AG09309 (cell line): ENCODE measurements at regions not wholly inside any gene's neighbourhood (a gene's known extent, or its start where the extent isn't known, plus 50 kb on each side); places are given as distances from the start of the nearest gene placed in this dataset.

Experiments used
- DNase-seq: peaks from one replicate; pipeline ENCODE4 v3.0.0-alpha.2; 2010; ENCODE audit warnings: low read depth
- H3K4me3 ChIP-seq: 2 replicates; pipeline ENCODE4 v1.5.1; 2011; ENCODE audit warnings: mild to moderate bottlenecking, low read depth, low read length, moderate library complexity; ENCODE audit not compliant: control insufficient read depth
- CTCF ChIP-seq: IDR thresholded peaks from 2 replicates; pipeline ENCODE4 v1.5.1; 2011; ENCODE audit warnings: mild to moderate bottlenecking, low read depth, low read length, inconsistent platforms; ENCODE audit not compliant: insufficient read depth, control insufficient read depth; ENCODE audit errors: missing control alignments

GRCh38 chr13:110061270-110061669, 245.7 kb downstream of the COL4A1 start:
- no peak overlapping the region for H3K4me3 ChIP-seq
- no peak for DNase-seq
- TF ChIP-seq CTCF, result no peak

GRCh38 chr13:110057052-110057451, 249.9 kb downstream of the COL4A1 start:
- no peak for TF ChIP-seq CTCF
- DNase-seq, result no peak
- H3K4me3 ChIP-seq, result no peak overlapping the region

GRCh38 chr13:110056640-110057039, 250.3 kb downstream of the COL4A1 start:
- no peak overlapping the region for H3K4me3 ChIP-seq
- no peak for TF ChIP-seq CTCF
- no peak for DNase-seq

- H3K4me3 ChIP-seq, result no peak overlapping the region
- DNase-seq, result no peak
- TF ChIP-seq CTCF, result no peak
Observed at GRCh38 chr13:110055089-110055488, 251.9 kb downstream of the COL4A1 start.

GRCh38 chr13:110054041-110054440, 252.9 kb downstream of the COL4A1 start:
- no peak overlapping the region for H3K4me3 ChIP-seq
- TF ChIP-seq CTCF, result no peak
- DNase-seq, result no peak

GRCh38 chr13:110047496-110047895, 259.5 kb downstream of the COL4A1 start:
- peak; percentile 37 for DNase-seq
- no peak overlapping the region for H3K4me3 ChIP-seq
- no peak for TF ChIP-seq CTCF

- no peak for DNase-seq
- TF ChIP-seq CTCF, result no peak
- H3K4me3 ChIP-seq, result no peak overlapping the region
Observed at GRCh38 chr13:110046811-110047210, 260.1 kb downstream of the COL4A1 start.
